ENCODE measurements at regions not wholly inside any gene's neighbourhood (a gene's known extent, or its start where the extent isn't known, plus 50 kb on each side); places are given as distances from the start of the nearest gene placed in this dataset.
"Not testable (repeated sequence)": the region's sequence is repeated elsewhere in the genome, so short reads cannot be mapped to it uniquely, and the experiment has no call there.

- peak; percentile 87 for DNase-seq
Measured at GRCh38 chr5:42889311-42889933, 77.7 kb upstream of the SELENOP start.

GRCh38 chr5:42888771-42889170 lies 77.1 kb upstream of the SELENOP start:
- DNase-seq = no peak

GRCh38 chr5:42887575-42887974 lies 75.9 kb upstream of the SELENOP start:
- no peak for DNase-seq

GRCh38 chr5:42887097-42887496 lies 75.4 kb upstream of the SELENOP start:
- DNase-seq = no peak

- DNase-seq = no peak
Measured at GRCh38 chr5:42886635-42887034, 74.9 kb upstream of the SELENOP start.

GRCh38 chr5:42884326-42884725 lies 72.6 kb upstream of the SELENOP start:
- no peak for DNase-seq

GRCh38 chr5:42881416-42882117 lies 69.9 kb upstream of the SELENOP start:
- DNase-seq = no peak

- no peak for DNase-seq
Measured at GRCh38 chr5:42880496-42881150, 68.9 kb upstream of the SELENOP start.

- DNase-seq = no peak
Measured at GRCh38 chr5:42879291-42879690, 67.6 kb upstream of the SELENOP start.

GRCh38 chr5:42878550-42878949 lies 66.9 kb upstream of the SELENOP start:
- no peak for DNase-seq

GRCh38 chr5:42878041-42878440 lies 66.3 kb upstream of the SELENOP start:
- DNase-seq = no peak

- DNase-seq = no peak
Measured at GRCh38 chr5:42877431-42877830, 65.7 kb upstream of the SELENOP start.

GRCh38 chr5:42876375-42876844 lies 64.7 kb upstream of the SELENOP start:
- no peak for DNase-seq

- no peak for DNase-seq
Measured at GRCh38 chr5:42875785-42876374, 64.2 kb upstream of the SELENOP start.

- no peak for DNase-seq
Measured at GRCh38 chr5:42875211-42875610, 63.5 kb upstream of the SELENOP start.

- DNase-seq = no peak
Measured at GRCh38 chr5:42874621-42875198, 63.0 kb upstream of the SELENOP start.

GRCh38 chr5:42872865-42873264 lies 61.2 kb upstream of the SELENOP start:
- DNase-seq = no peak

GRCh38 chr5:42870882-42871418 lies 59.3 kb upstream of the SELENOP start:
- DNase-seq = no peak

GRCh38 chr5:42868417-42868816 lies 56.7 kb upstream of the SELENOP start:
- DNase-seq = not testable (repeated sequence)

- DNase-seq = not testable (repeated sequence)
Measured at GRCh38 chr5:42864749-42865148, 53.1 kb upstream of the SELENOP start.

Data from NCI-H1694 (cell line).